SW480 (cell line): ENCODE measurements at regions not wholly inside any gene's neighbourhood (a gene's known extent, or its start where the extent isn't known, plus 50 kb on each side); places are given as distances from the start of the nearest gene placed in this dataset.
A peak's percentile ranks its signal among the peaks of the same experiment; 100 is the strongest.

Source experiments
- DNase-seq: peaks from one replicate; pipeline ENCODE4 v3.0.0-alpha.2; 2016; ENCODE audit warnings: low spot score

DNA sequence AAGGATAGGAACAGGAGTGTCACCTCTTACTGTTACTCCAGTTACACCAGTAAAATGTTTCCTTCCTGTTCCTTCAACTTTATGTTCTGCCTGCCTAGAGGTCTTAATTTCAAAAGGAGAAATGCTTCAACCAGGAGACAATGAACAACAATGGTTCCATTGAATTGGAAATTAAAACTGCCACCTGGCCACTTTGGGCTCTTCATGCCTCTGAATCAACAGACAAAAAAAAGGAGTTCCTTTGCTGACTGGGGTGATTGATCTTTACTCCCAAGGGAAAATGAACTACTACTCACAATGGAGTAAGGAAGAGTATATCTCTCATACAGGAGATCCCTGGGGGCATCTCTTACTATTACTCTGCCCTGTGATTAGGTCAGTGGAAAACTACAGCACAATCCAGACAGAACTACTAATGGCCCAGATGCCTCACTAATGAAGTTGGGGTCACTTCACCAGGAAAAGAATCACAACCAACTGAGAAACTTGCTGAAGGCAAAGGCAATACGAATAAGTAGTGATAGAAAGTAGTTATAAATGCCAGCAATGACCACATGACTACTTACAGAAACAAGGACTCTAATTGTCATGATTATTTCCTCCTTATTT is 76.6 kb upstream of the PRDX6 start:
- DNase-seq, result no peak

DNA sequence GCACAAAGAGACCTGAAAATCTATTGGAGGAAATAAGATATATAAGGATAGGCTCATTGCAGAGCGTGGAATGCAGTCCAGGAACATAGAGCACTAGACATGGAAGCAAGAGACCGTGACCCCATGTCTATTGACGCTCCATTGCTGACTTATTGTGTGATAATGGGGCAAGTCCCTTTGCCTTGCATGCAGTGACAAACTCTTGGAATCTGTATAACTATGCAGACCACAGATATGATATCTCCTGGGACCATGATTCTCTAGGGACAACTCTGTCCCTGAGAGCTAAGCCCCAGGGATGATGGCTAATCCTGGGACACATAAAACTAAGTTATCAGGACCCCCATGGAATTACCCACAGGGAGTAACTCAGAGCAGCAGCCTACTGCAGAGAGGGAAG is 73.1 kb upstream of the PRDX6 start:
- DNase-seq, result no peak

DNA sequence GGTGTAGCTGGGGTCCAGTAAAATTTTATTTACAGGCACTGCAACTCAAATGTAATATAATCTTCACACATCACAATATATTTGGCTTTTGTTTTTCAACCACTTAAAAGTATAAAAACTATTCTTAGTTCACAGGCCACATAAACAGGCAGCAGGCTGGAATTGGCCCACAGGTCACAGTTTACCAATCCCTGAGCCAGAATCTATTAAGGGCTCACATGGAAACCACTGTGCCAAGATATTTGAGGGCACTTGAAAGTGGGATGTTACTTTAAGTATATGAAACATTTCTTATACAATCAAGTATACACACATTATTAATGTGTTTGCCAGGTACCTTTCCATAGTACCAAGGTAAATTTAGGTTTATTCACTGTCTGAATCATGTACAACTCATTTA is 71.9 kb upstream of the PRDX6 start:
- DNase-seq, result no peak

DNA sequence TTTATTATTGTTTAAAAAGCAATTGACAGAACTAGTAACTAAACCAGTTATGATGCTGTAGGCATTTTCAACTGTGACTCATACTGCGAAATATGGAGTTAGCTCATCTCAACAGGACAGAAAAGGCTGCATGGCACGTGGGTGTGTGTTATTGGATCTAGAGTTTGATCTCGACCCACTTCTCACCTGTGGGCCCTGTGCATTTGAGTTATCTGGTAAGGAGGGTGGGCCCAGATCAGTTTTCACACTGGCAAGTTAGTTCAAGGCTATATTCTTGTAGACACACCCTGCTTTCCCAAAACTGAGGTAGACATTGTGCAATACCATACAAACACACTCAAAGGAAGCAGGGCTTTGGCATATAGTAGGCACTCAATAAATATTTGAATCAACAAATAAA is 71.3 kb upstream of the PRDX6 start:
- no peak for DNase-seq

DNA sequence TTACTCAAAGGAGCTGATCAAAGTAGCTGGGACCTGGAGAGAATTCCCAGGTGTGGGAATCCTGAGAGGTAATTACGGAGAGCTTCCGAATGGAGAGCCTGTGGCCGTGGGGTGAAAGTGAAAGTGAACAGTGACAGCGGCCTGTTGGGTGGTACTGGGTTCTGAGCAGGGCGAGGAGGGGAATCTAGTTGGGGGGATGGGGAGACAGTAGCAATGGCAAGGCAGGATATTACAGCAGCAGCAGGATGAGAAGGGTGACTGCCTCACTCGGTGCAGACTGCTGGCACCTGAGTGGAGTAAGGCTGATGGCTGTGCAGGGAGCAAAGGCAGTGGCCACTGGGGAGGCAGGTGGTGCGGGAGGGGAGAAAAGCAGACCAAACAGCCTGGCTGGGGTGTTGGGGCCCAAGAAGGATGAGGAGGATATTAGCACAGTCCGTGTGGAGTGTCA is 70.3 kb upstream of the PRDX6 start:
- DNase-seq, result no peak

DNA sequence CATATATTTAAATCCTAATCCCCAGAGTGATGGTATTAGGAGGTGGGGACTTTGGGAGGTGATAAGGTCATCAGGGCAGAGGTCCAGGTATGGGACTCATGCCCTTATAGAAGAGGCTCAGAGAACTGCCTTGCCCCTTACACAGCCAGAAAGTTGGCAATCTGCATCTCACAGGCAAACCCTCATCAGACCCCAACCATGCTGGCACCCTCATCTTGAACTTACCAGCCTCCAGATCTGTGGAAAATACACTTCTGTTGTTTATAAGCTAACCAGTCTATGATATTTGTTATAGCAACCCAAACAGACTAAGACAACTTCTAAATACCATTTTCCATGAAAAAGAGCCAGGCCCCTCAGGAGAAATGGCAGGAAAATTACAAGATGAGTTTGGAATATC is 69.3 kb upstream of the PRDX6 start:
- no peak for DNase-seq

DNA sequence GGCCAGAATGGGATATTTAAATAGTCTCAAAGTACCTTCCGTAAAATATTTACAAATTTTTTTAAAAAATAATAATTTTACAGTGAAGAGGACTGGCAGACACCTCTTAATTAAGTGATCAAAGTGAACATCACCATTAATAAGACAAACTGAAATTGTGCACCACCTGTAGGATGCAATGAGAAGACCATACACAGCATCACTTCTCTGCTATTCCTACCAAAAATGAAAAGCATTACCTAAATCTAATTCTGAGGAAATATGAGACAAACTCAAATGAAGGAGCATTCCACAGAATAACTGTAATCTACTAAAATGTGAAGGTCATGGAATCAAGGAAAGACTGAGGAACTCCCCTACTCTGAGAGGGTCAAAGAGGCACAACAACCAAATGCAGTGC is 68.2 kb upstream of the PRDX6 start:
- no peak for DNase-seq

DNA sequence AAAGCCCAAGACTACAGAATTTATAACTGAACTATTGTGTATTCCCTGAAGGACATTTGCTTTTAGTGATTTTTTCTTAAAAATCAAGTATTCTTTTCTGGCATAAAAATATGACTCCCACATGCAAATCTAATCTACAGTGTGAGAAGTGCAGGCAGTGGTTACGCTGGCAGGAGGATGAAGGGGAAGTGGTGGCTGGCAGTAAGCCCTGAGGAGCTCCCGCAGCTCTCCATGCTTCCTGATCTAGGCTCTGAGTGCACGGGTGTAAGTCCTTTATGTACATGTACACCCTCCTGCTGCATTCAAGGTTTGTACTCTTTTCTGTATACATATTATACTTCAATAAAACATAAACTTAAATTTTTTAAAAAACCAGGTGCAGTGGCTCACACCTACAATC is 67.5 kb upstream of the PRDX6 start:
- no peak for DNase-seq

DNA sequence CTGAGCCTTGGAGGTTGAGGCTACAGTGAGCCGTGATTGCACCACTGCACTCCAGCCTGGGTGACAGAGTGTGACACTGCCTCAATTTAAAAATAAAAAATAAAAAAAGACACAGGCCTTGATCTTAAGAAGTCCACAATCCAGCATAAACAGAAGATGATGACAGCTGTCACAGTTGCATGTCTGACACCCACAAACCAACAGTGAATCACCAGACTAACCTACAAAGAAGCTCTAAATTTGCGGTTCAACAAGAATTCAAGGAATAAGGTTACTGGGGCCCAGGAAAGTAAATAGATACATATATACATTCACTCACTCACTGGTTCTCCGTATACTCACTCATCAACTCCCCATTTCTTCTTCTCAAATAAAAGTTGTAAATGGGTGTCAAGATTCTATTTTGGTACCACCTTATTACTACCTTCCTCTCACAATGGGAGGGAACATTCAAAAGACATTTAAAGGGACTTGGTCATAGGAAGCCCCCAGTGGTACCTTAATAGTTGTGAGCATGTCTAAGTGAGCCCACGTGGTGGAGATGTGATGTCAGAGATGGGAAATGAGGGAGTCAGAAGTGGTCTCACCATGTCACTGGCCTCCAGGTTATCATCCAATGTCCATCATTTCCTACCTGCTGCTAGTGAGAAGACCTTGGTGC is 66.9 kb upstream of the PRDX6 start:
- no peak for DNase-seq

DNA sequence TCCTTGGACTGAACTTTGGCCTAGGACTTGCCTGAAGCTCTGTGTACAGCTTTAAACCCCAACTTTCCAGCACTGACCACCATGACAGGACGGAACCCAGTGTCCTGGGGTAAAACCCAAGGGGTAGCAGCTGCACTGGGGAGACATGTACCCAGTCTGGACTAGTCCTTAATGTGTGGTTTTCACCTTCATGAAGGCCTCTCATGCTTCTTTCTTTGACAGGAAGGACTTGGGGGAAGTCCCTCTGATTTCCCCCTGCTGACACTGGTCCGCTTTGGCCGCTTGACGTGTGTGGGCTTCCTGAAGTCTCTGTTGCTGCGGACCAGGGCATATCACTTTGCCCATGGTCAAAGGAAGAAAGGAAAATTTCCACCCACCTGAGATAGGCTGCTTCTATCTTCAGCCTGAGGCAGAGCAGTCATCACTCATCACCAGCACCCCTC is 66.3 kb upstream of the PRDX6 start:
- no peak for DNase-seq

DNA sequence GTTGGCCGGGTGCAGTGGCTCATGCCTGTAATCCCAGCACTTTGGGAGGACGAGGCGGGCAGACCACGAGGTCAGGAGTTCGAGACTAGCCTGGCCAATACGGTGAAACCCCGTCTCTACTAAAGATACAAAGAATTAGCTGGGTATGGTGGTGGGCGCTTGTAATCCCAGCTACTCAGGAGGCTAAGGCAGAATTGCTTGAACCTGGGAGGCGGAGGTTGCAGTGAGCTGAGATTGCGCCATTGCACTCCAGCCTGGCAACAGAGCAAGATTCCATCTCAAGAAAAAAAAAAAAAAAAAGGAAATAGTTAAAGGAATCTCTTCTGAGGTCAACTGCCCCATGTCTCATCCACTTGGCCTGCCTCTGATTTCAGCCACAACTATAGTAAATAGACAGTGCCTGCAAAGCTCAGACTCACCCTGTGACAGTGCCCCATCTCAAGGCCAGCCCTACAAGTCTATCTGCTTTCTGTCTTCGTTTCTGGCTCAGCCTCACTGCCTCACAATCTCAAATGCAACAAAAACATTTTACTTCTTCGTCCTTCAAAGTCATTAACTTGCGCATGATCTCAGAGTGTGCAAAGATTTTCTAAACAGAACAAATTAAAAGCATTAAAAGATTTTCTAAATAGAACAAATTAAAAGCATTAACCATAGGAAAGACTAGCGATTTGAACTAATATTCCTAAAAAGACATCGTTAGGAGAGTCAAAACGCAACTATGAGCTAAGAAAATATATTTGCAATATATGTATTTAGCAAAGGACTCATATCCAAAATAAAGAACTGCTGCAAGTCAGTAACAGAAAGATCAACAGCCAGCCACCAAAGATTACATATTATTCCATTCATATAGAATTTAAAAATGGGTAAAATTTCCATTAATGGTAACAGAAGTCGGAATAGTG is 65.0 kb upstream of the PRDX6 start:
- DNase-seq, result no peak

DNA sequence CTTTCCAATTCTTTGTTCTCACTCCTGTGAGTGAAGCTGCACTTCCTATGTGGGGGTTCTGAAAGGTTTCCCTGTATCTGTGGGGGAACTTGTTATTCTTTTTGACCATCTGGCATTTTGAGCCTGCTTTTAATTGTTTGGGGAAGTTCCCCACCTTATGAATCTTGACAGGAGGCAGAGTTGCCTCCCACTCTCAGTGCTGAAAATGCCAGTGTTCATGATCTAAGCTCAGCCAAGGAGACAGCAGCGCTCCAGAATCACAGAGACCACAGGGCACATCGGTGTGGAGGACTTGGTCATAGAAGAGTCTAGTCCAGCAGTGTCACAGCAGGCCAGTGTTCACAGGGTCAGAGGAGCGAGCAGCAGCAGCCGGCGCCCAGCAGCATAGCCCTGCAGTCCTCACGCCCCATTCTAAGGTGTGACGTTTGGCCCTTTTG is 63.8 kb upstream of the PRDX6 start:
- DNase-seq, result no peak

DNA sequence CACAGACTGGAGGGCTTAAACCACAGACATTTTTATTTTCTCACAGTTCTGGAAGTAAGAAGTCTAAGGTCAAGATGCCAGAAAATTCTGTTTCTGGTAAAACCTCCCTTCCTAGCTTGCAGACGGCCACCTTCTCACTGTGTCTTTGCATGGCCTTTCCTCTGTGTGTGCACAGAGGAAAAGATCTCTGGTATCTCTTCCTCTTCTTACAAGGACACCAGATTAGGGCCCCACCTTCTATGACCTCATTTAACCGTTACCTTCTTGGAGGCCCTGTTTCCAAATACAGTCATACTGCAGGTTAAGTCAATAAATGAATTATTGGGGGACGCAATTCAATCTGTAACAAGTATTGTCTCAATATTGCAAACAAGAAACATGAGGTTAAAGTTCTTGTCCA is 63.0 kb upstream of the PRDX6 start:
- DNase-seq, result no peak

DNA sequence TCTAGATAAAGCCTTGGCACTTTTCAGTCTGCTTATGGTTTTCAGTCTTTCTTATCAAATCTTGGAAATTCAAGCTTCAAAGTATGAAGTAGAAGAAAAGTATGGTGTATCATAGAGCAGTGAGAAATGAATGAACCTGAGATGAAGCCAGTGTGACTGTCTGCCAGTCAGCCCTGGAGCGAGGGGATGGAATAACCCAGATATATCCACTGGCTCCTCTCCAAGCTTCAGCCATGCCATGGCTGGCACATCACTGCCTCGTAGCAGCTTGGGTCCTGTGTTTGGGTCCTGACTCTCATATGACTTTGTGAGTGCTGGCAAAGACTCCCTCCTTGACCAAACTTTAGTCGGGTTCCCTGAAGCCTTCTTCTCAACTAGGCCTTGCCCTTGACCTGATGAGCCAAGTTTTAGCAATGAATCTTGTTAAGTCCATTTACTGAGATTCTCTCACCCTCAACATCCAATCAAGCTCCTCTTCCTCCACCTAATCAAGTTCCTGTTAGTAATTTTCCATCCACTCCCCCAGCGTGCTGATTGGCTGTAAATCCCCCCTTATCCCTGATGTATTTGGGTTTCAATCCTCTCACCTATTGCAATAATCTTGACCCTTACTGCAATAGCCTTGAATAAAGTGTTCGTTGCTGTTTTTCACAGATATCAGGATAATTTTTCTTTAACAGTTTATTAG is 62.5 kb upstream of the PRDX6 start:
- no peak for DNase-seq

DNA sequence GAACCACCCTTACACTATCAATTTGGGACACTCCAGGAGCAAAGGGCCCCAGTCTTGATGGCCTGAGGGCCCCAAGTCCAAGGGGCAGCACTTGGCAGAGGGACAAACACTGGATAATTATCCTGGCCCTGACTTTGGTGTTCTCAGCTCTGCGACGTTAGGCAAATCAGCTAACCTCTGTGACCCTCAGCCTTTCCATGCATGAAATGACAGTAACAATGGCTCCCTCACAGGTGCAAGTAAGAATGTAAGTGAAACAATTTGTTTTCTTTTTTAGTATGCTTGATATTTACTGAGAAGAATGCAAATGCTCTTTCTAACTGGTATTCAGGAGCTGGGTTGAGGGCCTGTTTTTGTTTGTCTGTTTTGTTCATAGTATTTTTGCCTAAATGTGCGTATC is 61.6 kb upstream of the PRDX6 start:
- DNase-seq, result no peak

DNA sequence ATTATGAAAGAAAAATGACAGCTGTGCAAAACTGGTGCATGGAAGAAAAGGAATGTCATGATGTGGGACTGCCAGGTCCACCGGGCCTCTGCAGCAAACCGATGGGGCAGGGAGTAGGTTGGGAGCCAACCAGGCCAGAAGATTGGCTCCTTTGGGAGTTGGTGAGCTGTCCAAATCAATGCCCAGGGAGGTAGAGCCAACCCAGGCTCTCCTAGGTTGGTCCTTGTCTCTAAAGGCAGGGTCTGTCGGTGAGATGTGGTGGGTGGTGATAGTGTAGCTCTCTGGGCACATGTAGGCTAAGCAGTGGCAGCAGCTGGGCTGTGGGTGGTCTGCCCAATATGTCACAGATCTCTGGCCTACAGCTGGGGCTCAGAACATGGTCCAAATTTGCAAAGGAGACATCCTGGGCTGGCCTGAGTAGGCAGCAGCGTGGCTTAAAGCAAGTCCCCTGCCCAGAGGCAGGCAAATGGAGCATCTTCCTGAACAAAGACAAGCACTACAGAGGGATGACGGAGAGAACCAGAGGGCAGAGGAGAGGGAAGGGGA is 61.2 kb upstream of the PRDX6 start:
- no peak for DNase-seq

DNA sequence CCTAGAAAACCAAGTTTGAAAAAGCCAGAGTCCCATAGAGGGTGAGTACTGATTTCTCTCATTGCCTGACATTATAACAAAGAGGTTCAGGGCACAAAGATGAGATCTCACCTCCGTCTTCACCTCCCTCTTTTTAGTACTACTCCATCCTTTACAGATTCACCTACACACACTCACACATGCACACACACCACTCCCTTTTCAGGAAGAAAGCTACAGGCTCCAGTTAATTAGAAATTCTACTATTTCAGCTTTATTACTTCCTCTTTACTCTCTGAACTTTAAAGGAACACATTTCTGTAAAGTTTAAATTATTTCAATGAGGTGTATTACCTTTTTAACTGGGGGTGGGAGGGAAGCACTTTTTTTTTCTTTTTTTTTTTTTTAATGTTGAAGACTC is 59.6 kb upstream of the PRDX6 start:
- DNase-seq, result no peak

DNA sequence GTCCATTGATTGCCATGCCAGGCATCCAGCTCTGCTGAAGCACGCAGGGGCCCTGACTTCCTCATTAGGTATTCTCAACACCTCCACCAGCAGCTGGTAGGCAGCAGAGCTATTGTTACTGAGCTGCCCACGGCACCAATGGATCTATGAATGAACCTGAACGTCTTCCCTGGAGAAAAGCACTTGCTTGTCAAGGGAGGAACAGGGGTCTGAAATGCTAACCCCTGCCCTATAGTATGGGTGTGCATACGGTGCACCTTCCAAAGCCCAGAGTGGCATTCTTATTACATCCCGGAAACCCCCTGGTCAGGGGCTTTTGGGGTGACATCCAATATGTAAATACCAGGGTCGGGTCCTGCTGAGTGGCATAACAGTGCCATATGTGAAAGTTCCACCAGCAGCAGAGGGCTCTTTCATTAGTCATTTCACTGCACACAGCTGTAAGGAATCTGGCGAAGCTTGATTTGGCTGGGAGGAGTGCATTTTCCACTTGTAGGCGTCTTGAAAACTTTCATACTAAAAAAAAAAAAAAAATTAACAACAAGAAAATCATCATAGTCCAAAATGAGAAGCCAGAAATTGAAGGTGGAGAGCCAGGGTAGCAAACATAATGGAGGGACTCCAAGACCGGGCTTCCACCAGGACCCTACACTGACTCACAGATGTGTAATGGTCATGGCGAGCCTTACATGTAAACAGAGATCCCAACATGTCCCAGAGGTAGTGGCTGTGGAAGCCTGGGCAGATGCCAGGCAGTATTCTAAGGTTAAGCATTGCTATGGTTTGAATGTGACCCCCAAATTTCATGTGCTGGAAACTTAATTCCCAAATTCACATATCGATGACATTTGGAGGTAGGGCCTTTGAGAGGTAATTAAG is 58.8 kb upstream of the PRDX6 start:
- no peak for DNase-seq

DNA sequence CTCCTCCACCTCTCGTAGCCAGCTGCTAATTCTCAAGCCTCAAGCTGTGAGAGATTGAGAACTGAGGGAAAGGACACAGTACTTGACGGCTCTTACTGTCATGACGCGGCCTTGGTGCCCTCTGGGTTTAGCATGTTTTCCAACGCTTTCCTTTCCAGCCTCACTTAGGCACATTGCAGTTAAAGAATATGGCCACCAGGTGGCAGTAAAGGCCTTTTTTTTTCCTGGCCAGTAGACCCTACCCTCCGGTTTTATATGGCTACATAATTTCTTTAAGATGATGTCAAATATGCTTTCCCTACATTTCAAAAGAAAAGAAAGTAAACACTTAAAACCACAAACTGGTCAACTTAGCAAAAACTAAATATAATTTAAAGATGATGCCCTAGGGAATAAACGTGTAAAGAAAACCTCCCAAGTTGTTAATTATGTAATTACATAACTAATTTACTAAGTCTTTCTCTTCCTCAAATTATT is 56.8 kb upstream of the PRDX6 start:
- peak; percentile 63 for DNase-seq

DNA sequence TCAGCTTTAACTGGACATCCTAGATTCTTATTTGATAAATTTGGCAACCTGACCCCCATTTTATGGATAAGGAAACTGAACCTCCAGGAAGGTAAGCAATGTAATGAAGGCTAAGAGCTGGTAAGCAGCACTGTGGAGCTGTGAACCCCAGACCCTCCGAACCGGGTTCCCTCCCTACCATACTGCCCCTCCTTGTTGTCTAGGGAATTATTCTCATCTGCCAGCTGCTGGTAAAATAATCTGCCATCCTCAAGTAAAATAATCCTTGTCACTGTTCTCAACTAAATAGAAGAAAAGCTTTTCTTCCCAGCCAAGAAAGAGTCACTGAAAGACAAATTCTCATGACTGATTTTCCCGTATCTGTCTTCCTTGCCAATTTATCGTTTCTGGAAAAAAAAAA is 55.8 kb upstream of the PRDX6 start:
- DNase-seq, result no peak

DNA sequence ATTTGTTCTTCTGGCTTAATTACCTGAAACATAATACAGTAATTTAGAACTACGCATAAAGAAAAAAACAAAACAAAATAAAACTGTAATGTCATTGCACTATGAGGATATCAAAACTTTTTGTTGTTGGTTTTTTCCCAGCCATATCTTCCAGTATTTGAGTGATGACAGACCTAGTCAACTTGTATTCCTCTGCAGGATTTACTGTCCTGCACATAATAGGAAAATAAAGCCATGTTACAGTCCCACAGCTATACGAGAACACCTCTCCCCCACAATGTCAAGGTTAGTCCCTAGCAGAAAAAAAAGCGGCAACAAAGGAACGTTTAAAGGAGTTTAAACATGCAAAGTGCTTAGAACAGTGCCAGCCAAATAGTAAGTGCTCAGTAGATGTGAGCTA is 55.3 kb upstream of the PRDX6 start:
- no peak for DNase-seq
